ENCODE measurements at regions not wholly inside any gene's neighbourhood (a gene's known extent, or its start where the extent isn't known, plus 50 kb on each side); places are given as distances from the start of the nearest gene placed in this dataset.
"Not testable (repeated sequence)": the region's sequence is repeated elsewhere in the genome, so short reads cannot be mapped to it uniquely, and the experiment has no call there.

GRCh38 chr14:43119672-43120071, 1387.4 kb downstream of the FSCB start:
- no peak for DNase-seq (ENCODE audit: low read depth in 4 of 4, low spot score in 1 of 4)

DNA sequence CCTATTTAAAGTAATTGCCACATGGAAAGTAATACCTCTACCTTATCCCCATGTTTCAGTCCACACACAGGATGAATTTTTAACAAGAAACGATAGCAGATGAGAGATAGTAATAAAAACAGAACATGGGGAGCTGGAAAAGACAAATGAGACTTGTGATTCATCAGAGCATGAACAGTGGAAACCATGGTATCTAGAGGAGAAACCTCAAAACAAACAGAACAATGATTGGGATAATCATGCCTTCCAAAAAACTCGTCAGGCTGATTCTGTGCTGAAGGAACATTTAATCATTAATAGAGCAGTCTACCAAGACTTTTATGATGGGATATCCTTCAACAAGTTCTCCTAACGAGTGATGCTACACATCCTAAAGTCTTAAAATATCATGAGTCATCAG, 1390.7 kb downstream of the FSCB start:
- DNase-seq (ENCODE audit: low read depth in 4 of 4, low spot score in 1 of 4): no peak

DNA sequence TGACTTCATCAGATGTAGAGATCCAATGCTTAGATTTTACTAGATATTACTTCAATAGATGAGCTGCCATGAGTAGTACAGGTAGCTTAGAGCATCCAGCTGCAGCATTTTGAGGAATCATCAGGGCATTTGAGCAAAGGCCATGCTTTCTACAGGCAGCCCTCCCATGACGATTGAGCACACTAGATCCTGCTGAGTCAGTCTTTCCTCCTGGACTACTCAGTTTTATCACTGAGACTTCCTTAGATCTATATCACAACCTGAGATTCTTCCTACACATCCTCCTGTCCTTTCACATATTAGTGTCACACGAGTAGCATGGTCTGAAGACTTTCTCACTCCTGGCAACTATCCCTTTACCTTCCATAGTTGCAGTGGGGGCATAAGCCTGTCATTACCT, 1401.8 kb downstream of the FSCB start:
- no peak for DNase-seq (ENCODE audit: low read depth in 4 of 4, low spot score in 1 of 4)

DNA sequence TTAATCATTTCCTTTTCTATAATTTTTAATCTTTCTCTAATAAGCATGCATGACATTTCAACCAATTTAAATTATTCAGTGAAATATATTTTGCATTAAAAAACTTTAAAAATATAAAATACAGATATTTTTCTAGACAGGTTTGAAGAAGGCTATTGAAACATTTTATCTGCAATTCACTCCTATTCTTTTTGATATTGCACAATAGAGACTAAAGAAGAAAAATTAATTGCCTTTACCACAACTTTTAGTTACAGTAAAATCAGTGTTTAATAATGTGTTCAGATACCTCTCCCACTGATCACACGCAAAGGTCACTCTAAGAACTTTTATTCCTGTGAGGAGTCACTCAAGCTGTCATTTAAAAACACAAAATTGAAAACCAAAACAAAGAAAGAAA, 1416.7 kb downstream of the FSCB start:
- no peak for DNase-seq (ENCODE audit: low read depth in 4 of 4, low spot score in 1 of 4)

GRCh38 chr14:43087666-43088065, 1419.4 kb downstream of the FSCB start:
- no peak for DNase-seq (ENCODE audit: low read depth in 4 of 4, low spot score in 1 of 4)

DNA sequence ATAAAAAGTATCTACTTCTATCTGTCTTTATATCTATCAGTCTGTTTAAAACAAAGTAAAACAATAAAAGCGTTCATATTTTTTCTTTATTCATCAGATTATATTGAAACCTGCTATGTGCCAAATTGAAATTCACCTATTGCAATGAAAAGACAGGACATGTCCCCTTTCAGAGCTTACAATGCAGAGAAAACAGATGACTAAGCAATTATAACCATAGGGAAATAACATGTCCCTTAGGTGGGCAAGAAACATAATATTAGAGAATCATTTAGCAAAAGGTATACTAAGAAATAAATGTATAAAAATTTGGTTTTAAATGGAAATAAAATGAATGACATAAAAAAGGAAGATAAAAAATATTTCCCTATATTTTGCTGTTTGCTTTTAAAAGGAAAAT, 1421.3 kb downstream of the FSCB start:
- no peak for DNase-seq (ENCODE audit: low read depth in 4 of 4, low spot score in 1 of 4)

- not testable (repeated sequence) for DNase-seq (ENCODE audit: low read depth in 4 of 4, low spot score in 1 of 4)
These were observed 1439.7 kb downstream of the FSCB start for GRCh38 chr14:43067372-43067771.

DNA sequence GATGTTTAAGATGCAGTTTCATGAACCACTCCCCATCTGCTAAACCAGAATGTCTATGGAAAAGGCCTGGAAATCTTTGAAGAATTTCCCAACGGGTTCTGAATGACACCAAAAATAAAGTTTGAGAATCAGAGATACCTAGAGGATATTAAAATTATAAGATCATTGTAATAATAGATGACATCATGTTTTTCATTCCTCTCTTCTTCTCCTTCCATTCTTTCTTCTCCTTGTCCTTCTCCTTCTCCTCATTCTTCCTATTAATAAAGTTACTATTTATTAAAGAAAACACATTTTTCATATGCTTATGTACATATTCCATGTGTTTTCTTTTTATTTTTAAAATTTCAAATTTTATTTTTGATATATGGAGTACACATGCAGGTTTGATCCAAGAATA, 1449.4 kb downstream of the LRFN5 start:
- DNase-seq (ENCODE audit: low read depth in 4 of 4, low spot score in 1 of 4): no peak

- DNase-seq (ENCODE audit: low read depth in 4 of 4, low spot score in 1 of 4): no peak
These were observed 1446.2 kb downstream of the LRFN5 start for GRCh38 chr14:43052897-43053296.

GRCh38 chr14:43043850-43044249, 1437.2 kb downstream of the LRFN5 start:
- no peak for DNase-seq (ENCODE audit: low read depth in 4 of 4, low spot score in 1 of 4)

DNA sequence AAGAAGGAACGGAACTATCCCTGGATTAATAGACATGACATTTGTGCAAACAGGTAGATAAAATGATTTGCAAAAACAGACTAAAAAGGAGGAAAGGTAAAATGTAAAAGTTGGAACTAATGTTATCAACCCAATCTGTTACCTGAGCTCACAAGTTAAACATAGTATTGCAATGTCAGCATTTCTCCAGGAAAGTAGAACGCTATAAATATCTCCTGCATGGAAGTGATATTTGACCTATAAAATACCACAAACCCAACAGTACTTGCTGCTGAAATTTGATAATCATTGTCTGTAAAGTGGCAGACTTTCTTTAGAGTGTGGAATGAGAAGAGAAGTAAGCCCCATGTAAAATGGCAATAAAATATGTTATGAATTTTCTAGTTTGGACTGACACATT, 1435.7 kb downstream of the LRFN5 start:
- DNase-seq (ENCODE audit: low read depth in 4 of 4, low spot score in 1 of 4): no peak

DNA sequence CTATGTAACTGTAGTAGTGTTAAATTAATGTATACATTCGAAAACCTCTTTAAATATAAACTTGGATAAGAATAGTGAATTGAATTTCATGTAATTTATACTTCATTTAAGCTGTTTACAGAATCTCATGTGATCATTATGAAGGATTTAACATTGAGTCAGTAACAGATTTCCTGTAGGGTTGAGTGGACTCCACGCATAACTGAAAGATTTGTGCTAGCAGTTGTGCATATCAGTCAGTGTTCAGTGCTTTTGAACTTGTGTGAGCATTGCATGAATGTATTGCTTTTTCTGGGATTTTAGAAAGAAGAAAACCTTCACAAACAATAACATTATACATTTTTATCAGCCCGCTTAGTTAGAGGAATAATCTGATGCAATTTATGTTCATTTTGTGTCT, 1435.3 kb downstream of the LRFN5 start:
- no peak for DNase-seq (ENCODE audit: low read depth in 4 of 4, low spot score in 1 of 4)

- no peak for DNase-seq (ENCODE audit: low read depth in 4 of 4, low spot score in 1 of 4)
These were observed 1434.5 kb downstream of the LRFN5 start for GRCh38 chr14:43041207-43041606.

- no peak for DNase-seq (ENCODE audit: low read depth in 4 of 4, low spot score in 1 of 4)
These were observed 1433.2 kb downstream of the LRFN5 start for GRCh38 chr14:43039881-43040280.

- DNase-seq (ENCODE audit: low read depth in 4 of 4, low spot score in 1 of 4): no peak
These were observed 1424.9 kb downstream of the LRFN5 start for GRCh38 chr14:43031598-43031997.

DNA sequence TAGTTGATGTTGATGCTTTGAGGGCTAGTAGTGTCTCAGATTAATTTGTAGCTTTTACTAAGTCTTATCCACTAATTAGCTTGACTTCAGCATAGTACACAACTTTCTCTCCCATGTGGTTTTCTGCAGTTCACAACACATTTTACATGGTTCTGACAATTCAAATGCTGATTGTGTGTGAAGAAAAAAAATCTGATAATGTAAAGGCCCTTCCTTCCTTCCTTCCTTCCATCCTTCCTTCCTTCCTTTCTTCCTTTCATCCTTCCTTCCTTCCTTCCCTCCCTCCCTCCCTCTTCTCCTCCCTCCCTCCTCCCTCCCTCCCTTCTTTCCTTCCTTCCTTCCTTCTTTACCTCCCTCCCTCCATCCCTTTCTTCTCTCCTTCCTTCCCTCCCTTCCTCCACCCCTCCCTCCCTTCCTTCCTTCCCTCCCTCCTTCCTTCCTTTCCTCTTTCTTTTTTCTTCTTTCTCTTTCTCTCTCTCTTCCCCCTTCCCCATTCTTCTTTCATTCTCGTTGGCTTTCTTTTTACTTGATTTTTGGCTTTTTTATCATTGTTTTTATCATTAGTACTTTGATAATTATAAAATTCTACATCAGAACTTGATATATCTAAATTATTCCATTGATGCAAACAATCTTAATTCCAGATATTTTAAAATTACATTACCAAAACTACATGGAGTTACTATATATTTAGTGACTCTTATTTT, 1415.6 kb downstream of the LRFN5 start:
- DNase-seq (ENCODE audit: low read depth in 4 of 4, low spot score in 1 of 4): no peak

DNA sequence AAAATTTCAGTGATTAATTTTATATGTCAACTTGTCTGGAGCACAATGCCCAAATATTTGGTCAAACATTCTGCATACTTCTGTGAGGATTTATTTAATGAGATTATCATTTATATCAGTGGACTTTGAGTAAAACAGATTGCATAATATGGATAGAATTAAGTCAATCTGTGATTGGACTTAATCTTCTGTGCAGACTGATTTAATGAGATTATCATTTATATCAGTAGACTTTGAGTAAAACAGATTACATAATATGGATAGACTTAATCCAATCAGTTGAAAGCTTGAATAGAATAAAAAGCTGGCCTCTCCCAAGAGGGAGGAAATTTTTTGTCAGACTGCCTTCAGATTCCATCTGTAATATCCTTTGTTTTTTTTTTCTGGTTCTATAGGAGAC, 1413.2 kb downstream of the LRFN5 start:
- DNase-seq (ENCODE audit: low read depth in 4 of 4, low spot score in 1 of 4): no peak

- no peak for DNase-seq (ENCODE audit: low read depth in 4 of 4, low spot score in 1 of 4)
These were observed 1407.7 kb downstream of the LRFN5 start for GRCh38 chr14:43014338-43014737.

DNA sequence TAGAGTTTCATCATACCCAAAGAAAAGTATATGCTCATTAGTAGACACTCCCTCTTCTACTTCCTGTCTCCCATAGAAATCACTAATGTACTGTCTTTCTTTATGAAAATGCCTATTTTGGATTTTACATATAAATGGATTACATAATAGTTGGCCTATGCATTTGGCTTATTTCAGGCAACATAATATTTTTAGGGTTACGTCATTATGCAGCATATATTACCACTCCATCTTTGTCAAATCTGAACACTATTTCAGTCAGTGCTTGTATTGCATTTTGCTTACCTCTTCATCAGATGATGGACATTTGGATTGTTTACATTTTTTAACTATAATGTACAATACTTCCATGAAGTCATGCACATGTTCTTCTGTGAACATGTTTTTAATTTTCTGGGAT, 1406.1 kb downstream of the LRFN5 start:
- DNase-seq (ENCODE audit: low read depth in 4 of 4, low spot score in 1 of 4): no peak

GRCh38 chr14:43005807-43006206, 1399.1 kb downstream of the LRFN5 start:
- DNase-seq (ENCODE audit: low read depth in 4 of 4, low spot score in 1 of 4): no peak

DNA sequence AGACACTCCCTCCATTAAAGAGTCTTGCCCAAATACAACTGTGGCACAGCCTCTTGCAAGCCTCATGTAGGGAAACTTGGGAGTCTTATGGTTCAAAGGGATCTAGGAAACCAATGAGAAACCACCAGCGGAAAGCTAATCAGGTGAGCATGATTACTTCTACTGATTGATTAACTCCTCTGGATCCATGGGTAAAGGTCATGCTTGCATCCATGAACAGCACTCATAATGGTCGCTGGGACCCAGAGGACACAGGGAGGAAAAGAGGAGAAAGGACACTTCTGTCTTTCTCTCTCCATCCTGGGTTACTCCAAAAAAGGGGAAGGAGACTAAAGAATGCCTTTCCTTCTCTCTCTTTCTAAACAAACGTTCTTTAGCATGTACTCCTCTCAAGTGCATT, 1397.2 kb downstream of the LRFN5 start:
- no peak for DNase-seq (ENCODE audit: low read depth in 4 of 4, low spot score in 1 of 4)

GRCh38 chr14:43001731-43002130, 1395.1 kb downstream of the LRFN5 start:
- DNase-seq (ENCODE audit: low read depth in 4 of 4, low spot score in 1 of 4): no peak

DNA sequence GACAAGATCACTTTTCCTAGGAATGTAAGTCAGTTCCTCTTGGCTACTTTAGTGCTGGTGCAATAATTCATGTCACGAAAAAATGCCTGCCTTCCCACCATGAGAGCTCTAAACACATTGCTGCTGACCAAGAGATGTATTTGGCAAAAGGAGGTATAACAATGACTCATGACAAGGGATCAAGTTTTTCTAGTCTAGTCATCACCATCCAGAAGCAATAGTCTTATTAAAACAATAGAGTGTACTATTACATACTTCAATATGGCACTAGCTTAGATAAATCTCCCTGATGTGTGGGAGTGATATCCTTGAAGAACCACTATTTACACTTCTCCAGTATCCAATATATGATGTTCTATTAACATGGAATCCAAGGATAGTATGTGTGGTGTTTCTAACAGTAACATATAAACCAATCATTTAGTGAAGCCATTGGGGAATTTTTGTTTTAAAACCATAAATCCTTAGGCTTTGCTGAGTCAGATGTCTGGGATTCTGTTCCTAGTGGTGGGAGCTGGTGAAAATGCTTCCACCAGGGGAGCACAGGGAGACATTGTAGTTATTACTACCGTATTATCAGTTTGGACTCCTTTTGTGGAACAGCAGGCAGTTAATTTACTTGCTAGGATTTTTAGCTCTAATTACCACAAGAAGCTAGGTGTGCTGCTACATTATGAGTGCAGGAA, 1387.5 kb downstream of the LRFN5 start:
- DNase-seq (ENCODE audit: low read depth in 4 of 4, low spot score in 1 of 4): no peak
